ENCODE measurements at regions not wholly inside any gene's neighbourhood (a gene's known extent, or its start where the extent isn't known, plus 50 kb on each side); places are given as distances from the start of the nearest gene placed in this dataset.
A peak's percentile ranks its signal among the peaks of the same experiment; 100 is the strongest.
"Not testable (repeated sequence)": the region's sequence is repeated elsewhere in the genome, so short reads cannot be mapped to it uniquely, and the experiment has no call there.

DNA sequence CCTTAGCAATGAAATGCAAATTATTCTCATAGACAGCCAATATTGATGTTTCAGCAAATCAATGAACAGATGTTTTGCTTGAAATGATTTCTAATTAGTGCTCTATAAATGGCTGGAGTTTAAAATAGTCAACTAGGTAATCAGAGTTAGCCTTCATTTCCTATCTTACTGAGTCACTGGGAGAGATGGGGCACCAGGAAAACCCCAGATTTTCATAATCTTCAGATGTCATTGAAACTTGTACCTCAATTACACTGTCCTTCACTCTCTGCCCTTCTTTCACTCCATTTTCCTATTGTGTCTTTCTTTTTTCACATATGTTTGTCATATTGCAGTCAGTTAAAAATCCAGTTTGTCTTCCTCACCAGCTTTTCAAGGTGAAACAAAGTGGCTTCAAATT, 92.7 kb downstream of the C12orf75 start:
- DNase-seq (ENCODE audit: low spot score): no peak

- DNase-seq (ENCODE audit: low spot score): no peak
Measured at GRCh38 chr12:105423921-105424320, 93.4 kb downstream of the C12orf75 start.

DNA sequence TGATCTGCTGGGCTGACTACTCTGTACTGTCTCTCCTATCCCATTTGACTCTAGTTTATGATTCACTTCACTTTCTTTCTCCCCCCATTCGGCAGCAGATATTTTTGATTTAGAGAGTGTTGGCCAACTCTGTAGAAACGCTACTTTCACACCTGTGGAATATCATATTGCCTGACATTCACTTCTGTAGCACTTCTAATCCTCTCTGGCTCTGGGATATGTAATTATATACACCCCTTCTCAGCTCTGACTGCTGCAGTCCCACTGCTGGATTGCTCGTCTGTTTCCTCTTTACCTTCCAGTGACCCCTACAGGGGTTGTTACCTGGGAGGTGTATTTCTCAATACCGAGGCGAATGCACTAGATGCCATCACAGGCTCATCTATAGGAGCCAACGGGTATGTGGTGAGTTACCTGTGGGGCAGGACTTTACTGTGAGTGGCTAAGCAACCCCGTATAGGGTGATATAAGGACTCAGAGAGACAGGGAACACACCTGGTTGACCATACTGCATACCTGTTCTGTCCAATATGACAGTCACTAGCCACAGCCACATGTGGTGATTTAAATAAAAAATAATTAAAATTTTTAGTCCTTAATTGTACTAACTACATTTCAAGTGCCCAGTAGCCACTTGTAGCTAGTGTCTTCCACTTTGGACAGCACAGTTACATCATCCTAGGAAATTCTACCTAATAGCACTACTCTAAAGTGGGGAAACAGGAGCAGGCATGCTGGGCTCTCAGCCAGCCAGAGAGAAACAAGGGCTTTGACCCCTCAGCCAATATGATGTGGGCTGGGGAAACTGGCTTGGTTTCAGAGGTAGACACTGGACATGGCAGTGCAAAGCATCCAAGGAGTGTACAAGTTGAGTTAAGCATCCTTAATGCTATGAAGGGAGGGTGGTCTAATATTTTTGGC, 95.0 kb downstream of the C12orf75 start:
- DNase-seq (ENCODE audit: low spot score): no peak

DNA sequence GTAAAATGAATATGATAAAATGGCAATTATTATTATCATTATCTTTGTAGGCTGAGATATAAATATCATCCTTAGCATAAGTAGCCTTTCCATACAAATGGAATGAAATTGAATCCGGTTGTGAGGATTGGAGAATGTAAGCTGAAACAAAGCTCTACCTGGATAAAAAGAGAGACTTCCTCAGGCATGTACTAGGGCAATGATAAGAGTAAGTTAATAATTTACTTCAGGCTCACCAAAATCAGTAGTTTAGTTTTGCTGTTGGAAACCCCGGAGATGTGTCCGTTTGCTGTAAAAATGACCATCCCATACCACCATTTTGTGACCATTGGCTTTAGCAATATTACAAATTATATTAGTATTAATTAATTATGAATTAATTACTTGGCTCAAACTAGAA, 96.3 kb downstream of the C12orf75 start:
- peak; percentile 20 for DNase-seq (ENCODE audit: low spot score)

- peak; percentile 68 for DNase-seq (ENCODE audit: low spot score)
Measured at GRCh38 chr12:105427883-105428282, 97.4 kb downstream of the C12orf75 start.

GRCh38 chr12:105428793-105429395, 98.4 kb downstream of the C12orf75 start:
- no peak for DNase-seq (ENCODE audit: low spot score)

DNA sequence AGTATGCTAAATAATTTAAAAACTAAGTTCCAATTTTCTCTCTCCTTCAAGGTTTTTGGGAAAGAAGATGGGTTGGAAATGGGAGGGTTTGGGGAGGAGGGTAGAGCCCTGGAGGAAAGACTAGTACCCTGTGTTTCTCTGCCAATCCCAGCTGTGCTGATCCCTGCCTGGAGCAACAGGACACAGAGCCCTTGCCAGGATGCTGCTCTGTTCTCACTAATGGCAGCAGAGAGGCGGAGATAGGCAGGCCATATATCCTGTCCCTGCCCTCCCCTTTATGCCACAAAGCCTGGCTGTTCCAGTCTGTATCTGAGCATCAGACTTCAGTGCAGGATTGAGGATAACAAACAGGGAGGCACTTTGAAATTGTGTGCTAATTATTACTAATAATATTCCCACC, 99.0 kb downstream of the C12orf75 start:
- no peak for DNase-seq (ENCODE audit: low spot score)

DNA sequence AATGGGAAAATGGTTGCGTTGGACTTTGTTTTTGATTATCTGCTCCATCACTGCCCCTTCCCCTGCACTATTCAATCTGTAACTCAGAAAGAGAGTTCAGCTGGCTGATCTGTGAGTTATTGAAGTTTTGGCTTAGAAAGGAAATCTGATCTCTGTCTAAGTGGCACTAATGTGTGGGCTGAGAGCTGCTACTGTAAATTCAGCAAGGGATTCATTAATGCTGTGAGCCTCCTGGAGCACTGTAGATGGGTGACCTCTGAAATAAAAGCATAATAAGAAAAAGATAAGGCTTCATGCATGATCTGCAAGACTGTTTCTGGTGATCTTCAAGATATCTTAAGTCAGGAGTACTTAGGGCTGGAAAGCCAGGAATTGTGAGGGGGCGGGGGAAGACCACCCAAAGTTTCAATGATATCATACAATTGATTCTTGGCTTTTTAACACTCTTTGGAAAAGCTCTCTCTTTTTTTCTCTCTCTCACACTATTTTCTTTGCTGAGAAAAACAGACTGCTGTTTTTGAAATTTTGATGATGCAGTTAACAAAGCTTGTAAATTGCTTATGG, 101.1 kb downstream of the C12orf75 start:
- DNase-seq (ENCODE audit: low spot score): no peak

- peak; percentile 82 for DNase-seq (ENCODE audit: low spot score)
Measured at GRCh38 chr12:105433804-105434203, 103.3 kb downstream of the C12orf75 start.

DNA sequence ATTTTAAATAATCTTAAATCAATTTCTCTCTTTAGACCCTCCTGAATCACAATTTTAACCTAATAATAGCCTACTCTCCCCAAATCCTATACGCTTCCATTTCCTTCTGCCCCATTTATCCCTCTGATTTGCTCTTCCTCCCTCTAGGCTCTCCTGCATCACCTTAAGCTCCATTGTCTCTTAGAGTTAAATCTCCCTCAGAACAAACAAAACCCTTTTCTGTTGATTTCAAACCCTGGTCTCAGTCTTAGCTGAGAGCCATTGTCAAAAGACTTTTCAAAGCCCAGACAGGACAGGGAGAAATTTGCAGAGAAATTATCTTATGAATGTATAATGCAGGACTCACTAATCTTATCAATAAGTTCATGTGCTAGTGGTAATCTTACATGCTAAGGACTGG, 106.1 kb downstream of the C12orf75 start:
- no peak for DNase-seq (ENCODE audit: low spot score)

DNA sequence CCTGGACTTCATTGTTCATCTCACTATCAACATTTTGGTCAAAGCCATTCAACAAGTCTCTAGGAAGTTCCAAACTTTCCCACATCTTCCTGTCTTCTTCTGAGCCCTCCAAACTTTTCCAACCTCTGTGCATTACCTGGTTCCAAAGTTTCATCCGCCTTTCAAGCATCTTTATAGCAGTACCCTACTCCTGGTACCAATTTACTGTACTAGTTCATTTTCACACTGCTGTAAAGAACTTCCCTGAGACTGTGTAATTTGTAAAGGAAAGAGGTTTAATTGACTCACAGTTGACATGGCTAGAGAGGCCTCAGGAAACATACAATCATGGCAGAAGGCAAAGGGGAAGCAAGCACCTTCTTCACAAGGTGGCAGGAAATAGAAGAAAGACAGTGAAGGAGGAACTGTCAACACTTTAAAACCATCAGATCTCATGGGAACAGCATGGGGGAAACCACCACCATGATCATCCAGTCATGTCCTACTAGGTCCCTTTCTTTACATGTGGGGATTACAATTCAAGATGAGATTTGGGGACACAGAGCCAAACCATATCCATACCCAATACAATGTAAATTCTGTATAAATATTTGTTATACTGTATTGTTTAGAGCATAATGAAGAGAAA, 109.7 kb downstream of the C12orf75 start:
- DNase-seq (ENCODE audit: low spot score): no peak

DNA sequence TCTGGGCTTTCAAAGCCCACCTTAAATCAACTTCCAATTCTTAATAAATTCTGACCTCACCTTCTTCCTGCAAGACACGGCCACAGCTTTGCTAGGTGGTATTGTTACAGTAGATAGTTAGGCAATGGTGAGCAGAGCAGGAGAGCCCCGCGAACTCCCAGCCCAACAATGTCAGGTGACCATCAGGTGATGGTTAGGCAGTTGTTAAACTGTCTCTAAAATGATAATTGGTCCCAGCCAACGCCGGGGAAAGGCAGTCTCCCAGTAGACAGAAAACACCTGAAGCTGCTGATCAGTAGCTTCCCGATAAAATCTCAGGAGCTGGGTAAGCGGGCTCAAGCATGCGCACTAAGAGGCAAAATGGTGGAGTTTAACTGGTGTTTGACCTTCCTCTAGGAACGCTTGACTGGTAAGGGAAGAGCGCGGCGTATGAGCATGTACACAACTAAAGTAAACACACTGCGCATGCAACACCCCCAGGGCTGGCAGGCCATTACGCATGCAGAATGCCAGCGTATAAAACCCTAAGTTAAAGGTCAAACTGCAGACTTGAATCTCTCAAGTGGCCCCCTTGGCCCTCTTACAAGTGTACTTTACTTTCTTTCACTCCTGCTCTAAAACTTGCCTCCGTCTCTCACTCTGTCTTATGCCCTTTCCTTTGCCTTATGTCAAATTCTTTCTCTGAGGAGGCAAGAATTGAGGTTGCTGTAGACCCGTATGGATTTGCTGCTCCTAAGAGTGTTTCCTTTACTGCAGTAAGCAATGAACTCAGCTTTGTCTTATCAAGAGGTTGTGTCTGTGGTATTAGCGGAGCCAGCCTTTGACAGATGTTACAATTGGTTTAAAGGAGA, 113.5 kb downstream of the C12orf75 start:
- DNase-seq (ENCODE audit: low spot score): peak; percentile 8

GRCh38 chr12:105444653-105445102, 114.2 kb downstream of the C12orf75 start:
- DNase-seq (ENCODE audit: low spot score): peak; percentile 15

DNA sequence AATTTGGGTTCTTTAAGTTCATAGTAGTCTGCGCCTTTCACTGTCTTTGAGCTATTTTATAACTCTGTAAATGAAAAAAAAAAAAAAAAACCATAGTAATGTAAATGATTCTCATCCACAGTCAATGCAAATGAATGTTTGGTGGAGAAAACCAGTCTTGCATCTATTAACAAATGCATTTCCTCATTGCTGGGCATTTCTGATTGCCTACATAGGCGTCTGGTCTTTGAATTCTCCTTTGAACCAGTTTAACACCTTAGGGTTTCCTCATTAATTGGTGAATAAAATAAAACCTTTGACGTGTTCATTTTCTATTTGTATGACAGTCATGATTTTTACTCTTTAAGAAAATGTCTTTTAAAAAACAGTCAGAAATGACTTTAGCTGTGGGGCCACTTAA, 114.8 kb downstream of the C12orf75 start:
- DNase-seq (ENCODE audit: low spot score): peak; percentile 52

DNA sequence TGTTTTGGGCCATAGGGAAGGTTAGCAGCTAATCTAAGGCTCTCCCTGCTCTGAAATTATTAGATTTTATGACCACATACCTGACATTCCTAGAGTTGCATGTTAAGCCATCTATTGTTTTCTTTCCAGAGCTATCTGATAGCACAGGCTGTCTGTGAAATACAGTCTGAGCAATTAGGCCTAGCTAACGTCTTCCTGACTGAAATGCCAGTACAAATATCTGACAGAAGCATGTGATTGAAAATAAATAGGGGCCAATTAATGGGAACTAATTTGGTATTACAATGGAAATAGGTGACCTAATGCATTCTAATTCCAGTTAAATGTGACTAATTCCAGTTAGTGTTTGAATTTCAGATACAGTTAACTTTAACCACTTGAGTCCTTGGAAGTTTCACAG, 115.2 kb downstream of the C12orf75 start:
- DNase-seq (ENCODE audit: low spot score): peak; percentile 69

- not testable (repeated sequence) for DNase-seq (ENCODE audit: low spot score)
Measured at GRCh38 chr12:105446460-105446859, 116.0 kb downstream of the C12orf75 start.

- no peak for DNase-seq (ENCODE audit: low spot score)
Measured at GRCh38 chr12:105449431-105449830, 118.9 kb downstream of the C12orf75 start.

DNA sequence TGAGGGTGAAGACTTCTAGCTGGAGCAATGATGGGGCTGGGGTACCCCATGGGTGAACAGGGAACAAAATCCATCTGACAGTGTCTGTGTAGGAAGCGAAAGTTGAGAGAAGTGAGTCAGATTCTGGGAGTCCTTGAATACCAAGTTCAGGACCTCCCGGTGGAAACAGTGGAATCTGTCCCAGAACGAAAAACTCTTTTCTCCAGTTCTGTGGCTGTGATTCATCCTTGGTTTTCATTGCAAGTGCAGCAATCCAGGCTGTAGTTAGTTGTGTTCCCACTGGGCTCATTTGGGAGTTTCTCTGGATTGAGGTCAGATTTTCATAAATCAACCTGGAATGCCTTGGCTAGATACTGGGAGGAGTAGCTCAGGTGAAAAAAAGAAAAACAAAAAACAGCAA, 120.7 kb downstream of the C12orf75 start:
- peak; percentile 35 for DNase-seq (ENCODE audit: low spot score)

DNA sequence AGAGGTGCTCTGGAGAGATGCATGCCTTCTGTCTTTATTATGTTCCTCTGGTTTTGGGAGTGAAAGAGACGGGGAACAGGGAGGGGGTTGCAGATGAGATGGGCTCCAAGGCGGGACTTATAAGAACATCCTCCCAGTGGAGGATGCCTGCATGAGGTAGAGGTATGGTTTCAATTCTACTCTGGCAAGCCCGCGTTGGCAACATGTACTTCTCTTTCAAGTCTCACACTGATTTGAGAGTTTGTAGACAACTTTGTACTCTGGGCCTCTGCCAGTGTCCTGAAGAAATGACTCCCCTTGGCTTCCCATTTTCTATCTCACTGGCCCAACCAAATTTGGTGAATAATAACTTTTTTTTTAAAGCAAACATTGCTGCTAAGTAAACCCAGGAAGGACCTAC, 121.3 kb downstream of the C12orf75 start:
- DNase-seq (ENCODE audit: low spot score): no peak

- no peak for DNase-seq (ENCODE audit: low spot score)
Measured at GRCh38 chr12:105453316-105453715, 122.8 kb downstream of the C12orf75 start.

GRCh38 chr12:105454688-105455087, 124.2 kb downstream of the C12orf75 start:
- DNase-seq (ENCODE audit: low spot score): no peak

GRCh38 chr12:105455261-105455660, 124.8 kb downstream of the C12orf75 start:
- DNase-seq (ENCODE audit: low spot score): peak; percentile 63
